ENCODE measurements at regions not wholly inside any gene's neighbourhood (a gene's known extent, or its start where the extent isn't known, plus 50 kb on each side); places are given as distances from the start of the nearest gene placed in this dataset.

- TF ChIP-seq POLR2A (IDR thresholded peaks at IDR 0.05; ENCODE audit: control extremely low read depth in 1 of 2, low read depth in 2 of 2, low read length in 2 of 2) (no peak), EP300 (IDR thresholded peaks at IDR 0.05; ENCODE audit: borderline replicate concordance in 1 of 2, low read depth in 2 of 2, low read length in 2 of 2) (no peak), SUZ12 (IDR thresholded peaks at IDR 0.05; ENCODE audit: low read length) (no peak)
These were observed 407.3 kb downstream of the TMEM135 start for GRCh38 chr11:87444993-87445392.
